Rectal smooth muscle tissue (tissue), 1 donor: ENCODE measurements at regions not wholly inside any gene's neighbourhood (a gene's known extent, or its start where the extent isn't known, plus 50 kb on each side); places are given as distances from the start of the nearest gene placed in this dataset.

Experiments
- H3K27ac ChIP-seq: one replicate; pipeline ENCODE4 v1.7.0; 2013; ENCODE audit warnings: low read depth, low read length, inconsistent platforms
- H3K27me3 ChIP-seq: one replicate; pipeline ENCODE4 v1.7.0; 2013; ENCODE audit warnings: low read length; ENCODE audit not compliant: control insufficient read depth, insufficient read depth
- H3K36me3 ChIP-seq: one replicate; pipeline ENCODE4 v1.7.0; 2013; ENCODE audit warnings: low read length; ENCODE audit not compliant: control insufficient read depth, insufficient read depth
- H3K4me1 ChIP-seq: one replicate; pipeline ENCODE4 v1.7.0; 2013; ENCODE audit warnings: low read length; ENCODE audit not compliant: control insufficient read depth, insufficient read depth
- H3K4me3 ChIP-seq: one replicate; pipeline ENCODE4 v1.7.0; 2013; ENCODE audit warnings: low read length
- H3K9ac ChIP-seq: one replicate; pipeline ENCODE4 v1.7.0; 2013; ENCODE audit warnings: low read length

DNA sequence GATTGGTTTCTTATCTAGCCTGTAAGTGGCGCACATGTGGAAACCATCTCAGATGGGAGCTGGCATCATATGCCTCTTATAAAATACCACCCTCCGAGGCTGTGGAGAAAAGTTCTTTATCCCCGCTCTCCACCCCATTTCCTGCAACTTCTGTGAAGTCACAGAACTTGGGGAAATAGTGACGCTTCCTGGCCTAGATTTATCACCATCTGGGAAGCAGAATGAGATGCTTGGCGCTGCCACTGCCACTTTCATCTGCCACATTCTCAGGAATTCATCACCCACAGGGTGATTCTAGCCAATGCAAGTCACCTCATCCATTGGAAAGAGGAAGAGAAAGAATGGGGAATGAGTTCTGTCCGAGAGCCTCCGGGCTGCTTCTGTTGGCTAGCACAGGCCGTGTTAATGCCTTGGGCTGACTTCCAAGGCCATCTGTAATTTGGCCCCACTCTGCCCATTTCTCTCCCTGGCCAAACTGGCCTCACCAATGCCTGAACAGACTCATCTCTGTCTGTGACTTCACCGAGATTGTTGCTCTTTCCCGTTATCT is 148.8 kb upstream of the SOX4 start:
- Histone ChIP-seq H3K4me3 (no peak overlapping the region), H3K36me3 (no peaks in the 10 kb centered on the region), H3K4me1 (no peaks in the 10 kb centered on the region), H3K27me3 (no peaks in the 10 kb centered on the region), H3K27ac (no peak overlapping the region), H3K9ac (no peak overlapping the region)

DNA sequence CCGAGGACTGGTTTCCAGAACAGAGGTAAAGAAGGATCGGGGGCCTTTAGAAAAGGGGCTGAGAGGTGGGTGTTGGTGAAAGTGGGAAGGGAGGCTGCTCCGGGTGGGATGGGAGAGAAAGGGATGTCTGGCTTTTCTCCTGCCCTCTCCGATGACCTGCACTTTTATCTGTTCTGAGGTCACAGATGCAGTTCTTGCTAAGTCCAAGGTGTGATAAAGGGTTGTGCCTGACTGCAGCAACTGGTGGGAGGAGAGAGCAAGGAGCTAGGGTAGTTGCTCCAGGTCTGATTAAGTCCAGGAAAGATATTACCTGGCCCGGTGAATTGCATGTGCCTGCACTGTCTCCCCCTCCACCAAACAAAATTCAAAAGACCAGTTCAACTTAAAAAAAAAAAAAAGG is 145.6 kb upstream of the SOX4 start:
- no peak overlapping the region for H3K4me3 ChIP-seq
- H3K36me3 ChIP-seq = no peaks in the 10 kb centered on the region
- no peak overlapping the region for H3K27ac ChIP-seq
- no peak overlapping the region for H3K9ac ChIP-seq
- no peaks in the 10 kb centered on the region for H3K4me1 ChIP-seq
- no peaks in the 10 kb centered on the region for H3K27me3 ChIP-seq

DNA sequence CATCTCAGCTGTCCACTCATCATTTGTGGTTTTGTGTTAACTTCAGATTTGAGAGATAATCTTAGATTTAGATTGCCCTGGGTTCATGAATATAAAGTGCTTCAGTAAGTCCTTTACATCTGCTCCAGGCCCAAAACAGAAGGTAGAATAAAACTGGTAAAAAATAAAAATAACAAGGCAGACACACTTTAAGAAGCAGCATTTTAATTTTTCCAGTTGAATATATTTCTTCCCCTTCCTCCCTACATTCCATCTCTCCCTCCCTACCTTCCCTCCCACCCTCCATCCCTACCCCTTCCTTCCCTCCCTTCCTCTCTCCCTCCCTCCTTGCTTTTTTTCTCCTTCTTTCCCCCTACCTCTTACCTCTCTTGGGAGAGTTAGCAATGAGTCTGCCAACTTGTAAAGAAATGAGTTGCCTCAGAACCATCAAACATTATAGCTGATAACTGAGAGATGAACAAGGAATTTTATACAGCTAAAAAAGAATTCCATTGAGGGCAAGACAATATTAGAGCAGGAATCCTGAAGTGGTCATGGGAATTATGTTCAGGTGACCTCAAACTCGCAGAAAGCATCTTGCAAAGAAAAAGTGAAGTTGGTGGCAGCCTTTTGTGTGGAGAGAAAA is 145.0 kb upstream of the SOX4 start:
- Histone ChIP-seq H3K27ac (no peak overlapping the region), H3K27me3 (no peaks in the 10 kb centered on the region), H3K9ac (no peak overlapping the region), H3K36me3 (no peaks in the 10 kb centered on the region), H3K4me3 (no peak overlapping the region), H3K4me1 (no peaks in the 10 kb centered on the region)

- Histone ChIP-seq H3K9ac (no peak overlapping the region), H3K27me3 (no peaks in the 10 kb centered on the region), H3K36me3 (no peaks in the 10 kb centered on the region), H3K4me1 (no peaks in the 10 kb centered on the region), H3K27ac (no peak overlapping the region), H3K4me3 (no peak overlapping the region)
These were observed 143.4 kb upstream of the SOX4 start for GRCh38 chr6:21450149-21450548.

DNA sequence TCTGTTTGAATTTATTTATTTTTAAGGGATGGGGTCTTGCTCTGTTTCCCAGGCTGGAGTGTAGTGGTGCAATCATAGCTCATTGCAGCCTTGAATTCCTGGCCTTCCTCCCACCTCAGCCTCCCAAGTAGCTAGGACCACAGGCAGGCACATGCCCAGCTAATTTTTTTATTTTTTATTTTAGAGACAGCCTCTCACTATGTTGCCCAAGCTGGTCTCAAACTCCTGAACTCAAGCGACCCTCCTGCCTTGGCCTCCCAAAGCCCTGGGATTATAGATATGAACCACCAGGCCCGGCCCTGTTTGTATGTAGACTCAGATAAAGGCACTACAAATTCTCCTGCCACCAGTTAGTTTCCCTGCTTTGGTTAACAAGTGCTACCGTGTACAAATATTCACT is 142.9 kb upstream of the SOX4 start:
- H3K27me3 ChIP-seq = no peaks in the 10 kb centered on the region
- H3K27ac ChIP-seq = no peak overlapping the region
- H3K9ac ChIP-seq = no peak overlapping the region
- H3K36me3 ChIP-seq = no peaks in the 10 kb centered on the region
- no peak overlapping the region for H3K4me3 ChIP-seq
- H3K4me1 ChIP-seq = no peaks in the 10 kb centered on the region

DNA sequence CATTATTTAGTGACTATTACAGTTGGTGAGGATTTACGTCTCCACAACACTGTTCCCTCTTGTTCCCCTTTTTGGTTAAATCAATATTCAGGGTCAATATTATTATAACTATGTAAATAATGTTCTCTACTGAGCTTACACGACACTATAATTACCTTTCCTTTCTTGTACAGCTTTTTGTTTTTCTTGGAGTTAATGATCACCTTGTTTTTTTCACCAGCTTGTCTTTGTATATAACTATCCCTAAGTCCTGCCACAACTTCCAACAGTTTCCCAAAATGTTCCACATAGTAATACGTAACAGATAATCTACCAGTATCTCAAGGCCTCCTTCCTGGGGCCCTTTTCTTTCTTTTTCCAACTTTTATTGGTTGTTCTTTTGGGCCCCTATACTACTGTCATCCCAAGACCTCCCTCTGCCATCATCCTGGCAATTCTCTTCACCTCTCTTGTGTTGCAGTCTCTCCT is 142.0 kb upstream of the SOX4 start:
- no peaks in the 10 kb centered on the region for H3K4me1 ChIP-seq
- H3K27ac ChIP-seq = no peak overlapping the region
- no peak overlapping the region for H3K9ac ChIP-seq
- H3K27me3 ChIP-seq = no peaks in the 10 kb centered on the region
- no peaks in the 10 kb centered on the region for H3K36me3 ChIP-seq
- H3K4me3 ChIP-seq = no peak overlapping the region

DNA sequence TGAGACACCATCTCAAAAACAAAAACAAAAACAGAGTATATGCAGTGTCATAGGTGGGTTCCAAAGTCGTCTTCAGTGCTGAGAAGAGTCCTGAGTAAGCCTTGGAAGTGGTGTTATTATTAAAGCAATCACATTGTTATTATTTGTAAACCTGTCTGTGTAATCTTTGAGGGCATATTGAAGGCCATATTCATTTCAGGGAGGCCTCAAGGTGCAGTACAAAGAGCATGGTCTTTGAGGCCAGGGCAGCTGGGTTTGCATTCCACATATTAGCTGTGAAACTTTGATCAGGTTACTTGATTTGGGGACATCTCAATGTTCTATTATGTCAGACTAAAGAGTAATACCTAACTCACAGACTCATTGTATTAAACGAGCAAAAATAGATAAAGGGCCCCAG is 139.3 kb upstream of the SOX4 start:
- Histone ChIP-seq H3K4me3 (no peak overlapping the region), H3K27me3 (no peaks in the 10 kb centered on the region), H3K4me1 (no peaks in the 10 kb centered on the region), H3K36me3 (no peaks in the 10 kb centered on the region), H3K9ac (no peak overlapping the region), H3K27ac (no peak overlapping the region)

- Histone ChIP-seq H3K36me3 (no peaks in the 10 kb centered on the region), H3K27me3 (no peaks in the 10 kb centered on the region), H3K9ac (no peak overlapping the region), H3K4me3 (no peak overlapping the region), H3K27ac (no peak overlapping the region), H3K4me1 (no peaks in the 10 kb centered on the region)
These were observed 138.5 kb upstream of the SOX4 start for GRCh38 chr6:21455071-21455470.

DNA sequence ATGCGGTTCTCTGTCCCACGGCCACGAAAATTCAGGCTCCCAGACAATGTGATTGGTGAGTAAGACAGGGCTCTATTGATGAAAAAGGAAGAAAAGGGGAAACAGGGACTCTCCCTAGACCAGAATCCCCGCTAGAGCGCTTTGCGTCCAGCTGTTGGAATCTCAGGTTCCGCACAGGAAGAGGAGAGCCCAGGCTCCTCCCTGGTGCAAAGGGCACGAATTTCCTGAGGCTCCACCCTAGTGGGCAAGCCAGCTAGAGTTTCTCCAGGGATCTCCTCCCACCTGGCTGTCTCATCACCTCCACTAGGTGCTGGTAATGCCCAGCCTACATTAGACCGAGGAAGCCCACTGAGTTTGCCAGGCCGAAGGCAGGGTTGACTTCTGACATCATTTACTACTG is 135.9 kb upstream of the SOX4 start:
- Histone ChIP-seq H3K4me1 (no peaks in the 10 kb centered on the region), H3K27me3 (no peaks in the 10 kb centered on the region), H3K4me3 (no peak overlapping the region), H3K9ac (no peak overlapping the region), H3K36me3 (no peaks in the 10 kb centered on the region), H3K27ac (no peak overlapping the region)

DNA sequence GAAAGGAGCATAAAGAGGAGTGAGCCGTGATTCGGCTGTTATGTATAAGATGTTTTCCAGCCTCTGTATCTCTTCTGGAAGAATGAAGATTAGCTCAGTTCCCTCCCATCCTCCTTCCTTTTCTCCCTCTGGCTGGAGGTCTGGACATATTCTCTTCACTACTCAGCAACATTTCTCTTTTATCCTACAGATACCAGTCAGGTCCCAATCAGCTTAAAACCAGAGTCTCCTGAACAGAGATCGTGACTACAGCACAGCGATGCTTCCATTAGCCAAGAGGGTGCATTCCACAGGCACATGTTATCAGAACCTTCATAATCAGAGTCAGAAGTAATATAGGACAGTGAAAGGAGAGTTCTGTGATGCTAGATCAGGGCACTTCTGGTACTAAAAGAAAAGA is 133.9 kb upstream of the SOX4 start:
- H3K9ac ChIP-seq = no peak overlapping the region
- H3K4me3 ChIP-seq = no peak overlapping the region
- no peak overlapping the region for H3K27ac ChIP-seq
- H3K27me3 ChIP-seq = no peaks in the 10 kb centered on the region
- no peaks in the 10 kb centered on the region for H3K36me3 ChIP-seq
- no peaks in the 10 kb centered on the region for H3K4me1 ChIP-seq

DNA sequence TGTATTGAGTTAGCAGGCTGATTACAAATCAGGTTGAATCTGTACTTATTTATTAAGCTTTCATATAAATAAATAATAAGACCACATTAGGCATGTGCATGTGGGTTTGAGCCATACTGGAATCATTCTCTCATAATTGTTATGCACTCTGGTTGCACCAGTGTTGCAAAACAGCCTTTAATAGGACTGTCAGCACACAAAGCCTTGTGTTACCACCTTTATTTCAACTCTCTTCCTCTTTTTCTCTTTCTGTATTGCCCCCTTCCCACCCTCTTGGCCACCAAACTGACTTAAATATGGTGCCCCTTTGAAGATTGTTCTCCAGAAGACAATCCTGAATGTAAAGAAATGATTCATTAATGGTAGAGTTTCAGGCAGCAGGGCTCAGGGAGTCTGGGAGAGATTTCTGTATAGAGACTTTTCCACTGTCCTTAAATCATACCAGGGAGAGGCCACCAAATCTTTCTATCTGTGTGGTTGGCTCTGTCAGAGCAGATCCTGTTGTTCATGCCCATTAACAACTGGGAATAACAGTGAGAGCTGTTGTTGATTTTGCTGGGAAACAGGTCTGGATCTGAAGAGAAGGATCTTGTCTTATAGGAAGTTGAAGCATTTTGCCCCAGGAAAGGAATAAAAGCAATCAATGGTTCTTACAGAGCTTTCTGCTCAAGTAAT is 131.6 kb upstream of the SOX4 start:
- Histone ChIP-seq H3K36me3 (no peaks in the 10 kb centered on the region), H3K27me3 (no peaks in the 10 kb centered on the region), H3K4me1 (no peaks in the 10 kb centered on the region), H3K4me3 (no peak overlapping the region), H3K9ac (no peak overlapping the region), H3K27ac (no peak overlapping the region)

GRCh38 chr6:21462519-21462852 is 131.1 kb upstream of the SOX4 start:
- Histone ChIP-seq H3K4me1 (no peaks in the 10 kb centered on the region), H3K36me3 (no peaks in the 10 kb centered on the region), H3K27ac (no peak overlapping the region), H3K4me3 (no peak overlapping the region), H3K27me3 (no peaks in the 10 kb centered on the region), H3K9ac (no peak overlapping the region)

DNA sequence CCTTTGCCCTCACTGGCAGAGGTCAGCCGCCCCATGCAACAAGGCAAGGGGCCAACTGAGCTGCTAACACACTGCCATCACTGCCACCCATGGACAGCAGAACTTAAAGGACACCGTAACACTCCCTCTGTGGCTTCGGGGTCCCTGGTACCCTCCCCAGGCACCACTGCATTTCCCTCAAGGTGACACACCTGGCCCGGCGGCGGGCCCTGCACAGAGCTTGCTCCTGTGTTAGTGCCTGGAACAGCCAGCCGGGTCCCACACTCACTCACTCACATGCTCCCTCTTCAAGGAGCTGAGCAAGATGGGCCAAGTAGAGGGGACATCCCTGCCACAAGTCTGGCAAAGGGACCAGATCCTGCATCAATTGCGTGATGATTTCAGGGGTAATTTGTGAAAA is 126.5 kb upstream of the SOX4 start:
- no peak overlapping the region for H3K27ac ChIP-seq
- no peaks in the 10 kb centered on the region for H3K4me1 ChIP-seq
- no peaks in the 10 kb centered on the region for H3K36me3 ChIP-seq
- H3K9ac ChIP-seq = no peak overlapping the region
- H3K4me3 ChIP-seq = no peak overlapping the region
- H3K27me3 ChIP-seq = no peaks in the 10 kb centered on the region
